Uterus (tissue), 2 donors: ENCODE measurements at regions not wholly inside any gene's neighbourhood (a gene's known extent, or its start where the extent isn't known, plus 50 kb on each side); places are given as distances from the start of the nearest gene placed in this dataset.

ENCODE experiments used
- CTCF ChIP-seq, 4 experiments: fragments of 200-600 bp in 2 of 4; fragments of 450-650 bp in 2 of 4; sonication (generic) in 2 of 4; IDR thresholded peaks; one replicate each; pipeline ENCODE4 v1.5.1; 2016 to 2019; ENCODE audit warnings: antibody characterized with exemption in 4 of 4, mild to moderate bottlenecking in 2 of 4, moderate library complexity in 1 of 4
- POLR2A ChIP-seq, 2 donors: fragments of 450-650 bp; IDR thresholded peaks; one replicate each; pipeline ENCODE4 v1.6.1; 2016; ENCODE audit warnings: antibody characterized with exemption in 2 of 2, mild to moderate bottlenecking in 1 of 2, moderate library complexity in 1 of 2

- TF ChIP-seq CTCF (IDR thresholded peaks at IDR 0.05) (no peak), POLR2A (IDR thresholded peaks at IDR 0.05) (no peak)
These were observed 320.6 kb upstream of the MEF2C start for GRCh38 chr5:89203611-89204010.
